ENCODE measurements at regions not wholly inside any gene's neighbourhood (a gene's known extent, or its start where the extent isn't known, plus 50 kb on each side); places are given as distances from the start of the nearest gene placed in this dataset.

DNA sequence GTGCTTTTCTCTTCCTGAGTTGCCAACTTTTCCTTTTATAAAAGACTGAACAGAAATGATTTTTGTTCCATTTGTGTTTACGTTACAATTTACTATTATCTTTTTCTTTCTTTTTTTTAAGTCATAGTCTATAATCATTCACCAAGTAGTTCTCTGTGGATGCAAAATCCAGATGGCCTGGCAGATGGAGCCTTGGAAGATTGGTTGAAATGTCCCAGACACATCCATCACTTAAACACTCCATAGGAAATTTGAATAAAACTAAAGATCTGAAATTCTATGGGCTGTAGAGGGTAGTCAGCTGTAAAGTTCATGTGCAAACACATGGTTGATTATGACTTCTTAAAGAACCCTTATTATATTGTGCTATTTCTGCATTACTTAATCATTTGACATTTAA lies 164.8 kb upstream of the DOCK10 start:
- TF ChIP-seq, protein P1, sequence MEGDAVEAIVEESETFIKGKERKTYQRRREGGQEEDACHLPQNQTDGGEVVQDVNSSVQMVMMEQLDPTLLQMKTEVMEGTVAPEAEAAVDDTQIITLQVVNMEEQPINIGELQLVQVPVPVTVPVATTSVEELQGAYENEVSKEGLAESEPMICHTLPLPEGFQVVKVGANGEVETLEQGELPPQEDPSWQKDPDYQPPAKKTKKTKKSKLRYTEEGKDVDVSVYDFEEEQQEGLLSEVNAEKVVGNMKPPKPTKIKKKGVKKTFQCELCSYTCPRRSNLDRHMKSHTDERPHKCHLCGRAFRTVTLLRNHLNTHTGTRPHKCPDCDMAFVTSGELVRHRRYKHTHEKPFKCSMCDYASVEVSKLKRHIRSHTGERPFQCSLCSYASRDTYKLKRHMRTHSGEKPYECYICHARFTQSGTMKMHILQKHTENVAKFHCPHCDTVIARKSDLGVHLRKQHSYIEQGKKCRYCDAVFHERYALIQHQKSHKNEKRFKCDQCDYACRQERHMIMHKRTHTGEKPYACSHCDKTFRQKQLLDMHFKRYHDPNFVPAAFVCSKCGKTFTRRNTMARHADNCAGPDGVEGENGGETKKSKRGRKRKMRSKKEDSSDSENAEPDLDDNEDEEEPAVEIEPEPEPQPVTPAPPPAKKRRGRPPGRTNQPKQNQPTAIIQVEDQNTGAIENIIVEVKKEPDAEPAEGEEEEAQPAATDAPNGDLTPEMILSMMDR (IDR thresholded peaks at IDR 0.05), result no peak

DNA sequence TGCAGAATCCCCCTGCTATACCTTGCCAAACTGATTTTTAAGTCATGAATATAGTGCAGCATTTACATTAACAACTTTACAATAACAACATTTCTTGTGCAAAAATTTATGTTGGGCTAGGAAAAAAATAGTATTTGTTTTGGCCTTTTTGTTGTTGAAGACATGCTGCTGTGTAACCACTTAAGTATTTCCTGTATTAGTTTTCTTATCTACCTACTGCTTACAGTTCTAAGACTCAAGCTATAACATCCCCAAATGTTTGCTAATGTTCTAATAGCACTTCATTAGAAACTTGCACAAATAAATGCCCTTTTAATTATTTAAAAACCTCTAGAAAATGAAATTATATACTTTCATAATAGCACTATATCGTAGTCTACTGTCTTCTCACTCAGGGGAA lies 154.3 kb upstream of the DOCK10 start:
- TF ChIP-seq, protein P1 (IDR thresholded peaks at IDR 0.05), result no peak

DNA sequence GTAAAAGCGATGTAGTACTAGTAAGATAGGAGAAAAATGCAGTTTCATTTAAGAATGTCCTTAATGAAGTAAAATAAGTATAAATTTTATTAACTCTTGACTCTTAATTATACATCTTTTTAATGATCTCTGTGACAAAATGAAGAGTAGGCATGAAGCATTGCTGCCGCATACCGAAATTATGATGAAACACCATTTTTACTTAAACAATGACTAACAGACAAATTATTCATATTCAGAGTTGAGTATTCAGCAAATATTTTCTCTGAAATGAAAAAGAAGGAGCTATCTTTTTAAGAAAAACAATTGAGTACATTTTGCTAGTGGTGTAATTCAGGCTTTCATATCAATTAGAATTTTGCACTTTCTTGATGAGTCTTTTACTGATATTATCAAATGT lies 150.6 kb upstream of the DOCK10 start:
- TF ChIP-seq, protein P1 (IDR thresholded peaks at IDR 0.05), result no peak

DNA sequence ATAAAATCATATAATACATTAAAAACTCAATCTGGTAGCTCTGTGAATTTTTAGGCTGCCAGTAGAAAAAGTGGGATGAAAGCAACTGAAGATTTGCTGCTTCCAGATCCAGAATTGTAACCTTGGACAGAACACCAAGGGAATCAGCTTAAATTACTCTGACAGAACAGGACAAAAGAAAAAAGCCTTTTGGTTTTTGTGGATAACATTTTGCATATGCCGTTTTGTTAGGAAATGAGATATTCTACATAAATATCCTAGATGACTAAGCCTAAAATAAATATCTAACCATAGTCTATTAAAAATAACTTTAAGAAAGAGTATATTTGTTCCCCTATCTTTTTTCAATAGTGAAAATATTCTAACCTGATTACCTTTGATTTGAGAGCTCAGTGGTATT lies 148.7 kb upstream of the DOCK10 start:
- TF ChIP-seq, protein P1 (IDR thresholded peaks at IDR 0.05), result no peak

DNA sequence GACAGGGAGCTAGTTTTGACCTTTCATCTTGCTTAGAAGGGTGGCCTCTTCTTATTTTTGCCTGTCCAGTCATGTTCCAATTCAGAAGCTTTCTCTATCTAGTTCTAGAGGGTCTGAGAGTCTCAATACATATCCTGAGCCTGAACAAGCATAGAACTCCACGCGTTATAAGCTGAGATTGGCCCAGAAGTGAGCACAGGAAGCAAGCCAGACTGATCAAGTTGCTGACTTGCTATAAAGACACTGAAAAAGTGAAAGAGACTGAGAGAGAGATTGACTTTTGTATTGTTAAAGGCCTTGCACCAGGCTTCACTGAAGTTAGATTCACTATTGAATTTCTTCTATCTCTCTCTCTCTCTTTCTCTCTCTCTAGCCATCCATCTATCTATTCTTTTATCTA lies 142.7 kb upstream of the DOCK10 start:
- TF ChIP-seq, protein P1 (IDR thresholded peaks at IDR 0.05), result no peak

DNA sequence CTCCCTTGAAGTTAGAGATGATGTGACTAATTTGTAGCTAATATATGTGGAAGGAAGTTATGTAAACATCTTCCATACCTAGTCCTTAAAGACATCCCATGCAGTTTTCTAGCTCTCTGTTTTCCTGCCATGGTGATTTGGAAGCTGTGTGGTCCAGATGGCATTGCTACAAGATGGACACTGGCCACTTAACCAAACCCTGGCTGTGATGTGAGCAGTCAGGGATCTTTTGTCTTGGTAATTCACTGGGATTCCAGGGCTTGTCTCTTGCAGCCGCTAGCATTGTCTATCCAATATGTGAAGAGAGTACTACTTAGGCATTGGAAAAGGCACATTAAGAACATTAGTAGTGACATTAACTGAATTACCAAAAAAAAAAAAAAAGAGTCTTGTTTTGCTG lies 139.9 kb upstream of the DOCK10 start:
- TF ChIP-seq, protein P1 (IDR thresholded peaks at IDR 0.05), result no peak

DNA sequence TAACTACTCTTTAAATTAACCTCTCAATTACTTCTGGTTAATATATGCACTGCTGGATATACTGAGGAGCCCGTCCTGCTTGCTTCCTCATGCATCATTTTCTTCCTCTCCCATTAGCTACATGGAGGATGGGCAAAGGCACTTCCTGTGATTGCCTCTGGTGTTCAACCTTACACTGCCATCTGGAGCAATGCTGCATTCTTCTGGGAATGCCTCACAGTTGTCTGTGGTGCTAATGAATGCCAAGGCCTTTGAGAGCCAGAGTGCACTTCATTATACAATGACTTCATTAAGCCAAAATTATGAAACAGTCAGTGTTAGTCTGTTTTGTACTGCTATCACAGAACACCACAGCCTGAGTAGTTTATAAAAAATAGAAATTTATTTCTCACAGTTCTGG lies 134.8 kb upstream of the DOCK10 start:
- TF ChIP-seq, protein P1 (IDR thresholded peaks at IDR 0.05), result no peak

DNA sequence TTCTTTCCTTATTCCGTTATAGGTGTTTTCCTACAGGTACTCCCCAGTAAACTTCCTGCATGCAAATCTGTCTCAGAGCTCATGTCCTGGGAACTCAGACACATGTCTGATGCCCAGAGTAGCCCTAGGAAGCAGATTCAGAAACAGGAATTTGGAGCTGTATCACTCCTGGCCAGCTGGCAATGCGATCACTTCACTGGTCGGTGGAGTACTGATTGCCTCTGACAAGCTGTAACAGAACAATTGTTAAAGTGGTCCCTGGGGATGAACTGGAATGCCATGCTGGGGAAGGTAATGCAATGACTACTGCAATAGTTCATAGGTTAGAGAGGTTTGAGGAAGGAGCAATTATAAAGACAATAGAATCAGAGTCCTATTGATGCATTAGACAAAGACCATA lies 131.6 kb upstream of the DOCK10 start:
- TF ChIP-seq, protein P1 (IDR thresholded peaks at IDR 0.05), result no peak

All from LNCAP (cell line).